ENCODE measurements at regions not wholly inside any gene's neighbourhood (a gene's known extent, or its start where the extent isn't known, plus 50 kb on each side); places are given as distances from the start of the nearest gene placed in this dataset.

DNA sequence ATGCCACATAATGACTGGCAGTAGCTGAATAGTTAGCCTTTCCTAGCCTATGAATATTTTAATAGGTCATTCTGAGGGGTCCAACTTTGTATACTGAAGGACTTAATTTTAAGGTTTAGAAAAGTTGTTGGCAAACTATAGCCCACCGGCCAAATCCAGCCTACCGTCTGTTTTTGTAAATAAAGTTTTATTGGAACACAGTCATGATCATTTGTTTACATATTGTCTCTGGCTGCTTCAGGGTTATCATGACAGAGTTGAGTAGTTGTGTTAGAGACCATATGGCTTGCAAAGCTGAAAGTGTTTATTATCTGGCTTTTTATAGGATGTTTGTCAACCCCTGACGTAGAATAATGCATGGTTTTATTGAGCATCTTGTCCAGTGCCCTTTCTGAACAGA is 73.4 kb downstream of the NTMT2 start:
- TF ChIP-seq CTCF (conservative IDR thresholded peaks at IDR 0.05 in 1 of 2, IDR thresholded peaks at IDR 0.05 in 1 of 2; ENCODE audit: extremely low read depth in 1 of 2, insufficient read depth in 1 of 2, low read depth in 1 of 2, low read length in 2 of 2) (no peak), EZH2 (IDR thresholded peaks at IDR 0.05; ENCODE audit: borderline replicate concordance, low read length) (no peak)
